Iris pigment epithelial cell (primary cell): ENCODE measurements at regions not wholly inside any gene's neighbourhood (a gene's known extent, or its start where the extent isn't known, plus 50 kb on each side); places are given as distances from the start of the nearest gene placed in this dataset.
"Not testable (repeated sequence)": the region's sequence is repeated elsewhere in the genome, so short reads cannot be mapped to it uniquely, and the experiment has no call there.

Source experiments
- DNase-seq: peaks from one replicate; pipeline ENCODE4 v3.0.0-alpha.2; 2011; ENCODE audit warnings: low read depth

- DNase-seq = no peak
Measured at GRCh38 chr5:56421246-56422075, 188.3 kb upstream of the ANKRD55 start.

- no peak for DNase-seq
Measured at GRCh38 chr5:56420323-56420722, 187.2 kb upstream of the ANKRD55 start.

- no peak for DNase-seq
Measured at GRCh38 chr5:56419667-56420066, 186.5 kb upstream of the ANKRD55 start.

DNA sequence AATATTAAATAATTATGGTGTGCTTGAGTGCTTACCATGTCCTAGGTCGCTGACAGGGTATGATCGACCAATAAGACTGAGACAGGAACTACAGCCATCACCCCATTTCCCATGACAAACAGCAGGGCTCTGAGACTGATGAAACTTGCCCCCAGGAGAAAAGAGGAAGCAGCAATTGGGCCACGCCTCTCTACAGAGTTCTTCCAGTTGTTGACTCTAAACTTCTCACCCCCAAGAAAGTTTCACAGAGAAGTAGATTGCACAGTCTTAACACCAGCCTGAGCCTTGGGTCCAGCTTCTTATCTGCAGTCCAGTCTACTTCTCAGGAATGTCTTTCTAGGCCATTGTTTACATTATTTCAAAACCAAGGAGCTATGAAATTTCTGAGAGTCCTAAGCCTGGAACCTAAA, 182.2 kb upstream of the ANKRD55 start:
- DNase-seq = peak; percentile 94

- DNase-seq = no peak
Measured at GRCh38 chr5:56414066-56414465, 180.9 kb upstream of the ANKRD55 start.

DNA sequence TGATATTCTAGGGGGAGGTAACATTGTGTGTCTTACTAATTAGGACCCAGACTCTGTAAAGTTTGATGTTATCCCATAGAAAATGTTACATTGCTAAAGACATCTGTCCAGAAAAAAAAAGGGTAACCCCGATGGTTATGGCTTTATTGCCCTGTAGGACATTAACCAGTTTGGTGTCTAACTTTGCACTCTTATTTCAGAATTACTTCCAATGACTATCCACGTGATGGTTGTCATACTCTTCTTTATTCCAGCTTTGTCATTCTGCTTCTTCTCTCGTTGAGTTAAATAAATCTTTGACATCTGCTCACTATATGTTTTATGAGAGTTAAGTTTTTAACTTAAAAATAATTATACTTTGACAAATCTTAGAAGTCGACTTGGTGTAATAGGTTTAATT, 180.4 kb upstream of the ANKRD55 start:
- DNase-seq = no peak

DNA sequence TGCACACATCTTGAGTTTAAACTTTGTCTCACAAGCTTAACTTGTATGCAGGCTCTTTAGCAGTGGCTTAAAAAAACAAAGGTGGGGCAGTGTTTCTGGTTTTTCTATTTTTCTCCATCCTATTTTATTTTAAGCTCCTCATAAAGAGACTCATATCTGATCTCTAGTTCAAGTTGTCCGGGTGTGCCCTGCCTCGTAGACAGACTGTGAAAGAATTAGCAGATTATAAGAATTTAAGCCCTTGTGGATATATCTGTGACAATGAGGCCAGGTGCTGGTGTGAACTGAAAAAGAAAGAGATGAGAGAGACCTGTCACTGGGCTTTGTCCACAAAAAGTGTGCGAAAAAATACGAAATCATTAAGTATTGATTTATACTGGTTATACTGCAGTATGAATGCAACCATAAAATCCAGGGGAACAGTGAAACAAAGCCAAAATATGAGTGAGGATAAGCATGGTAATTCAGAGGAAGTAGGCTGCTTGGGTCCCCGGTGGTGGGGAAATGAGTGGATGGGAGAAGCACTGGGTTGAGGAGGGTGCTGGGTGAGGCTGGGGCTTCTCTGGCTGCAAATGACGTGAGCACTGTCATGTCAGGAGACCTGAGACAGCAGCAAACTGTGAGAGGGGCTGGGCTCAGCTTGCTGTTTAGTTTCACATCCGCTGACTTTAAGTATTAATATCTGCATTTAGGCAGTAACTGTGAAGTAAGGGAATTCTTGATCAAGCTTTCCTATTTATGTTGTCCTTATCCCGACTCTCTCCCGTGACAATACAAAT, 179.7 kb upstream of the ANKRD55 start:
- no peak for DNase-seq

GRCh38 chr5:56410696-56411095, 177.6 kb upstream of the ANKRD55 start:
- no peak for DNase-seq

DNA sequence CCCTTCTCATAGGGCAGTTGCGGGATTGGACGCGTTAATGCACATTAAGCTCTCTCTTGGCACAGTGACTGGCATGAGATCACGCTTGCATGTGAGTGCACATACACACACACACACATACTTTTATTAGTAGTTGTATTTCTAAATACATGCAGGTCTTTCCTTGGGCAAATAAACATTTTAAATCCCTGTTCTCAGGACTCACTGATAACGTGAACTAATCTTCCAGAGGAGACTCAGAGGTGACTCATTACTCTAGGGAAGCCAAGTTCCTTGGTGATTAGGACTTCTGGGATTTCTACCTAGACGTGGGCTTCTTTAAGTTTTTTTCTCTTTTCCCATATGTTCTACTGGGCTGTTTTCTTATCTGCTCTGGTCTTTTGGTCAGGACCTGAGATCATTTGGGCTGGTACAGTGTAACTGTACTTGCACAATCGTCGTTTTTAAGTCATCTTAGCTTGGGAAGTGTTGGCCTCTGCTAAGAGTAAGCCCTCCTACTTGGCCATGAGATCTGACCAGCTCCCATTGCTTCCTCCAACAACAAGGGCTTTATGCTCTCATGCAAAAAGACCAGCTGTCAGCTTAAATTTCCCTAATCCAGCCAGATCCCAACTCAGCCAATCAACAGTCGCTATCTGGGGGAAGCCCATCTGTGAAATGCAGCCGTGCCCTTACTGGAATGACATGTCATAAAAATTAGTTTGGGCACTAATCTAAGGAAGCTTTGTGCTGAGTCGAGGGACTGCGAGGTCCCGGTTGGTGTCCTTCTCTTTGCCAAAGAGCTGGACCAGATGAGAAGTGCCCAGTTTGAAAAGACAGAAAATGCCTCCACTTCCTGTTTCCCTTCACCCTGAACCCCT, 176.4 kb upstream of the ANKRD55 start:
- peak; percentile 90 for DNase-seq

- DNase-seq = no peak
Measured at GRCh38 chr5:56406838-56407237, 173.7 kb upstream of the ANKRD55 start.

DNA sequence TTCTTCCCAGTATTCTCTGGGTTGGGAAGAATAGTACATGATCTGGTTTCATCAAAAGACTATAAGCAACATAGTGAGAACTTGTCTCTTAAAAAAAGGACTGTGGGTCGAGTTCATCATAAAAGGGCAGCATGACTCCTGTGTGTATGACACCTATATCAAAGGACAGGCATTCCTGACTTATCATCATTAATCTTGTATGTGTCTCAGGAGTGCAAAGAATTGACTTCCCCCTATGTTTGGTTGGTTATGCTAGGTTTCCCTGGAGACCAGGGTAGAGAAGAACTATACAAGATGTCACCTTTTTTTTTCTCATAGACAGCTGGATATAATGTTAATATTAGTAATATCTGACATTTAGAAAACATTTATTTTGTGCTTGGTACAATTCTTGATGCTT, 173.1 kb upstream of the ANKRD55 start:
- no peak for DNase-seq

GRCh38 chr5:56405116-56405908, 172.2 kb upstream of the ANKRD55 start:
- DNase-seq = no peak

DNA sequence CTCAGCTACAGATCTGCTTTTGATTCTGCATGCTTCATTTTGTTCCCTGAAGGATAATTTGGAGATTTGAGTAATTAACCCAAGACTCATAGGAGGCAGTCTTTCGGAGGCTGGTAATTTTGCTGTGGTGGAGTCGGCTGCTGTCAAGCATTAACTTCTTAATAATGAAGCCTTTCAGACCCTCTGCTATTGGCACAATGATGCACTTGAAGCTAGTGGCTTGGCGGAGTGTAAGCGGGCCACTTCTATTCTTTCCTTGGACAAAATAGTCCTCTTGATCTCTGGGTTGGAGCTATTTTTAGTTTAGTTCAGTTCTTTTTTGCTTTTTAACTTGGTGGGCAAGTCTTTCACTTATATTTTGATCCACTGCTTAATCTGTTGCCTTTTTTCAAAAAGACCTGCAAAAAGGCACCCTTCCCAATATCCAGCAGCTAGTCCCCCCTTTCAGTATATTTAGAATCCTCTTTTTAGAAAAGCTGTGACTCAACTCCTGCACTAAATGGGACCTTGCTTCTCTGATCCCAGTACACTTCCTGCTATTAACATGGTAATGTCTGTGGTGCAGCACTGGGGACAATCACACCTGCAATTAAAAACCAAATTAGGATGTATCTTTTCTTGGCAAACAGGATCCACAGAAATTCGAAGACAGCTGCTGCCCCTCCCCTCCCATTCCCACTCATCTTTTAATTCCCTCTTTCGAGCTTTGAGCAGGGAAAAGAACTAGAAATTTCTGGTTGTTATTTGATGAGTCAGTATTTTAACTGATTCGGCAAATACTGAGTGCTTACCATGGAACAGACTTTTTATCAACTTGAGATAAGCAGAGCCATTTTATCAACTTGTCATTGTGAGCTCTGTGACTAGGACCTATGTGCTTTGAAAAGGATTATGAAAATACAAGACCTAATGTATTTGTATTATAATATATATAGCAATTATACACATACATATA, 169.4 kb upstream of the ANKRD55 start:
- no peak for DNase-seq

GRCh38 chr5:56397796-56398195, 164.7 kb upstream of the ANKRD55 start:
- DNase-seq = not testable (repeated sequence)

GRCh38 chr5:56396634-56397033, 163.5 kb upstream of the ANKRD55 start:
- no peak for DNase-seq

DNA sequence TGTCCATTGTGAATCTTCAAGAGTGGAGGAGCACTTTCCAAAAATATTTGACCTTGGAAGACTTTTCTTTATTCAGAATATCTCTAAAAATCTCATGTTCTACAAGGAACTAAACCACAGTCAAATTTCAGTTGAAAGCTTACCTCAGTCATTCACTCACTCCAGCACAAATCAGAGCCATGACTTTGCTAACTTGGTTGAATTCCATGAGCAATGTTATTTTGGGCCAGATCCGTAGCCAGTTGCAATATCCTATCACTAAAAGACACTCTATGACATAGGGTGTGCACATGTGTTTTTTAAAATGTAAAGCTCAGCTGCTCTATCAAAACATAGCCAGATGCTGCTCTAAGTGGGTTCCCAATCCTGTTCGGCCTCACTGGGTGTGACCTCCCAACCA, 156.1 kb upstream of the ANKRD55 start:
- no peak for DNase-seq

GRCh38 chr5:56388229-56388985, 155.3 kb upstream of the ANKRD55 start:
- DNase-seq = no peak

DNA sequence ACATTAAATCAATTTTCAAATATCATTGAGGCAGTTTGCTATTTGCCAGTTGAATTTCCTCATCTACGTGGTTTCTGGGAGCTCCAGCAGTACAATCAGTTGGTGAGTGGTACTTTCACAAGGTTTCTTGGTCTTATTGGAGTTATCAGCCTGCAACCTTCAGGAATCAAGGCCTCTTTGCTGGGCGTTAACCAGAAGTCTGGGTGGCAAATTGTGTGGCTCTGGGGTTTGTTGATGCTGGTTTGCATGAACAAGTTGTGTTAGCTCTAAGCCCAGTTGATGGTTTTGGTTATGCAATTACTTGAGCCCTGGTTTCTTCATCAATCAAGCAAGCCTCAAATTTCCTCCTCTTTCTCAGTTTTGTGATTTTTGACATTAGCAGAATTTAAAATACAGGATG, 152.9 kb upstream of the ANKRD55 start:
- no peak for DNase-seq

- DNase-seq = no peak
Measured at GRCh38 chr5:56384186-56384585, 151.1 kb upstream of the ANKRD55 start.

DNA sequence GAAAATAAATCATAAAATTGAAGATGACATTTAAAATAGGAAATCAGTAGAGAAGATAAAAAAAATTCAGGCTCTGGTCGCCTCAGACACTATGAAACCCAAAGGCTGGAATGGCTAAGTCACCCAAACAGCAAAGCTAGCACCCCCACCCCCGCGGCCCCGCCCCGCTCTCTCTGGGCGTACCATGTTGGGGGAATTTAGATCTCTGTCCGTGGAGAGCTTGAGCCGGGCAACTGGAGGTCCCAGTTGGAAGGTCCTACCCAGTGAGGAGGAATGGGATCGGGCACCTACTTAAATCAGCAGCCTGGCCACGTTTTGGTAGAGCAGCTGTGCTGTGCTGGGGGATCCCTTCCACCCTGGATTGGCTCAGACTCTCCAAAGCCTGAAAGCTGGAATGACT, 150.6 kb upstream of the ANKRD55 start:
- no peak for DNase-seq
